ENCODE measurements at regions not wholly inside any gene's neighbourhood (a gene's known extent, or its start where the extent isn't known, plus 50 kb on each side); places are given as distances from the start of the nearest gene placed in this dataset.

DNA sequence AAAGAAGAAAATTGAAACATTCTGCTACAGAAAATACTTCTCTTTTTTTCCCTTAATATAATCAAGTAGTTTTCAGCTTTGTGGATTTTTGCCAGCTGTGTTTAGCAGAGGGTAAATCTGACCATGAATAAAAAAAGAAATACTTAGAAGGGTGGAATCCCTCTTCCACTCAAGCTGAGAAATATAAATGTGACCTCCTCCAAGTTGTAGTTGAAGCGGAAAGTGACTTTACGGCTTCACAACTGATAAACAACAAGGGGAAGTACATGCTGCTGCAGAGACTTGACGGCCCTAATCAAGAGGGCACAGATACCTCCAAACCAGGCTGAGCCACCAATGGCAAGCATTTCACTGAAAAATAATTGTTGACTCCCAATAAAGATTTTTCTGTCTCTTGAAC is 785.0 kb downstream of the SLITRK5 start:
- TF ChIP-seq CTCF (IDR thresholded peaks at IDR 0.05) (no peak), POLR2A (IDR thresholded peaks at IDR 0.05) (no peak)
